Activated CD4-positive, CD25-positive, alpha-beta regulatory T cell treated with anti-CD3 and anti-CD28 coated beads, Interleukin-2, amount 50 U/mL, for 24 hours (primary cell): ENCODE measurements at regions not wholly inside any gene's neighbourhood (a gene's known extent, or its start where the extent isn't known, plus 50 kb on each side); places are given as distances from the start of the nearest gene placed in this dataset.

ENCODE experiments used
- ATAC-seq, 2 donors: fragments of 150-1000 bp; cut with Tn5 transposase; one replicate each; pipeline ENCODE4 v1.10.0; 2021; ENCODE audit warnings: mild to moderate bottlenecking in 1 of 2, moderate library complexity in 1 of 2

DNA sequence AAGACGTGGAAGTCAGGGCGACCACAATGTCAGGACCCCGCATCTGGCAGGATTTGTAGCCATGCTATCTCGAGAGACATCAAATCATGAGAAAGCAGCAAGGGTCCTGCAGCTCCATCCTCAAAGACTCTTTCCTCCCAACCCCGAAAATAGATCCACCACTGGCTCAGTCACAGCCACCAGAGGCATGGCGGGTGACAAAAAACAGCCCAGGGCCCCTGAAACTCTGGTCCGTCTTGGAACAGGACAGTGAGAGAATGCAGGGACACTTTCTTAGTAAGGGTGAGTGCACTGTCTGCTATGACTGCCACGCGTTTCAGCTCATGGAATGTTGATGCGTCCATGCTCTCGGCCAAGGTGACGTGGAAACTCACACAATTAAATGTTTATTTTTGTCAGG, 220.9 kb downstream of the IRX2 start:
- no peak for ATAC-seq

DNA sequence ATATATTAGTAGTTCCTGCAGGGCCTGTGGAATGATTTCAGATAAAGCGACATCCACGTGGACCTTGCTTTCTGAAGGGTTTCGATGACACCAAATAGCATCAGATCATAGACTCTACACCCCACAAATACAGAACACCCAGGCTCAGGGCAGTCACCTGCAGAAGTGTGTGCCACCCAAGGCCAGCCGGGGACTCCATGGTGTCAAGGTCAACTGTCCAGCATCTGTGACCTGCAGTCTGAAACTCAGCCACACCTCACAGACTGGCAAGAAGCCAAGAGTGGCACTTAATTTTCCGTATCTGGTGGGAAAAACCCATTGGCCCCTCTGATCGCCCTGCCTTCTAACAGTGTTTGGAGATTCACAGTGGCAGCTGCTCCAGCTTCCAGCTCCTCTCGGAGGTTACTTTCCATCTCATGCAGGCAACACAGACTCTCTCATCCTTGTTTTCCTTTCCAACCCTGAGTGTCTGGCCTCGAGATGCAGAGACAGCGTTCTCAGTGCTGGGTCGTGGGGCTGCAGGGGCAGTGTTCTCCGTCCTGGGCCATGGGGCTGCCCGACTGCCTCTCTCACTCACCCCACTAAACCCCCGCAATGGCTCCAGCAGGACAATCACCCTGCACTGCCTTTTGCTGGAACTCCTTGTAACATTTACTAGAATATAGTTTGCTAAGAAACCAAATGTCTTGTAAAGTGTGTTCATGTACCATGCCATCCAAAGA, 221.9 kb downstream of the IRX2 start:
- ATAC-seq, result no peak

DNA sequence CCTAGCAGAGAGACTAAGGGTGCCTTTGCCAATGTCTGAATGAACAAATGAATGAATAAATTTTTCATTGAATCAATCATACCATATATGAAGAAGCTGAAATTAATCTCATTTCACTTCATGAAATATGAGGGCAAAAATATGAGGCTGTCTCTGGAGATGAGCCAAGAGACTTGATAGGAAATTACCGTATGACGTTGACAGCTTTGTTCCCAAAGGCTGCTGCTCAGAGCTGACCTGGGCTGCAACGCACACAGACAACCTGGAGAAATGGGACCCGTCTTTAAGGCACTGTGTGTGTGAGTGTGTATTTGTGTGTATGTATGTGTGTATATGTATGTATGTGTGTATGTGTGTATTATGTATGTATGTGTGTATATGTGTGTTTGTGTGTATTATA, 226.1 kb downstream of the IRX2 start:
- no peak for ATAC-seq

DNA sequence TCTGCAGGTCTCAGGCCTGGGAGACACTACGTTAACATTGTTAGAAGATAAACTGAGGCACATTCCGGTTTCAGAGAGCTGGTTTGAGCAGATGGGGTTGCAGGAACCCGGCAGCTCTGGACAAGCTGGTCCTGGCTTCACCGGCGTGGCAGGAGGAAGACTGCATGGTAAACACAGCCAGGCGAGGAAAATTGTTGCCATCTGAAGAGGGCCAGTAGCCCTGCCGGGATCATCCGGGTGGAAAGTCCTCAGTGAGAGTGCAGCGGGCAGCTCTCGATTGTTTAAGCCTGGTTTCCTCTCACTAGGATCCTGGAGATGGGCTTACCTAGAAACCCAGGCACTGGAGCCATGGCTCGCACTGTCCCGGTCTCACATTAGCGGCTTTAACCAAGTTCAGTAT, 226.9 kb downstream of the IRX2 start:
- ATAC-seq, result no peak

DNA sequence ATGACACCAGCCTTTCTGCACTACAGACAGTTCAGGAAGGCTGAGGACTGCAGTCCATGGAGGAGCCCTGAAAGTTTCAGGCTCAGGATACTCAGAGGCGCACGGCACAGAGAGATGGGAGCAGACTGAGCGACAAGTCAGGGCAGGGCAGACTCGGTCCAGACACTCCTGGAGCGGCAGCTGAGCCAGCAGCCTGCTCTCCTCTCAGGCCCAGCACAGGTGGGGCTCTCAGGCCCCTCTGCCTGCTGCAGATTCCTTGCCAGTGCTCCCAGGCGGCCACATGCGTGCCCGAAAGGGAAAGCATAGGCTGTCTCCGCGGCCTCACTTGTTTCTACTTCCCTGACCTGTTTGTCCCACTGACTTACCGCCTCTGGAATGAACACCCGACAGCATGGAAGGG, 228.3 kb downstream of the IRX2 start:
- ATAC-seq, result no peak

DNA sequence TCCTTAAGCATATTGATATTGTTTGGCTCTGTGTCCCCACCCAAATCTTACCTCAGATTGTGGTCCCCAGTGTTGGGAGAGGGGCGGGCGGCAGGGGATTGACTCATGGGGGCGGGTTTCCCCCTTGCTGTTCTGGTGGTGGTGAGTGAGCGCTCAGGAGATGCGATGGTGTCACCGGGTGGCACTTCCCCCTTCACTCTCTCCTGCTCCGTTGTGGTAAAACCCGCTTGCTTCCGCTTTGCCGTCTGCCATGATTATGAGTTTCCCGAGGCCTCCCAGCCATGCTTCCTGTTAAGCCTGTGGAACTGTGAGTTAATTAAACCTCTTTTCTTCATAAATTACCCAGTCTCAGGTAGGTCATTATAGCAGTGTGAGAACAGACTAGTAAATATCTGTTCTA, 229.1 kb downstream of the IRX2 start:
- ATAC-seq, result no peak

DNA sequence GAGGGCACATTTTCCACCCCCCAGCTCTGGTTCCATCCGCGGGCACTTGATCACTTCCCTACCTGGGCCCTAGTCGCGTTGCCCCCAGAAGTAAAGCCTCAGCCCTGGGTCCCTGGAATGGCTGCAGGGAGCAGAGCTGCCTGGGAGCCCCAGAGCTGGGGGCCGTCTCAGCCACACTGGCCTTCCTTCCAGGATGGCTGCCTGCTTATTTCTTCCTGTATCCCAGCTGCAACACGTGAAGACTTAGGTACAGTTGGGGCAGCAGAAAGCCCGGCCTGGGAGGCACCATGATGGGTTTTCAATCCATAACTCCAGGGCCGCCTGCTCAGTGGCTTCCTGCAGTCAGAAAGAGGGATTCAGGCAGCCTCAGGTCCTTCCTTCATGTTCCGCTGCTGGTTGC, 232.3 kb downstream of the IRX2 start:
- no peak for ATAC-seq

DNA sequence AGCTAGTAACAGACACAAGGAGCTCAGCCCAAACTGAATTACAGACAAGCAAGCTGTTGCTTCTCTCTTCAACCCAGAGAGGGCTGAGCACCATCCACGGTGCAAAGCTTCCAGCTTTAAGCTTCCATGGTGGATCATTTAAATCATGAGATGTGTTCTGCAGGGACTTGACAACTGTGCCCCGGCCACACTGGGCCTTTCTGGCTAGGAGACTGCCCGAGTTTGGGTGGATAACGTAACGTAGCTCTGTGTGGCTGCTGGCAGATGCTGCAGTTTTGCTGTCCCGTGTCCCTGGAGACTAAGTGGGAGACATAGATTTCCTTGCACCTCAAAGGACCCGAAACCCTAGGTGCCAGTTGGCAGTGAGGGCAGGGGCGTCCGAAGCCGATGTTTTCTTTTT, 234.0 kb downstream of the IRX2 start:
- ATAC-seq, result no peak

DNA sequence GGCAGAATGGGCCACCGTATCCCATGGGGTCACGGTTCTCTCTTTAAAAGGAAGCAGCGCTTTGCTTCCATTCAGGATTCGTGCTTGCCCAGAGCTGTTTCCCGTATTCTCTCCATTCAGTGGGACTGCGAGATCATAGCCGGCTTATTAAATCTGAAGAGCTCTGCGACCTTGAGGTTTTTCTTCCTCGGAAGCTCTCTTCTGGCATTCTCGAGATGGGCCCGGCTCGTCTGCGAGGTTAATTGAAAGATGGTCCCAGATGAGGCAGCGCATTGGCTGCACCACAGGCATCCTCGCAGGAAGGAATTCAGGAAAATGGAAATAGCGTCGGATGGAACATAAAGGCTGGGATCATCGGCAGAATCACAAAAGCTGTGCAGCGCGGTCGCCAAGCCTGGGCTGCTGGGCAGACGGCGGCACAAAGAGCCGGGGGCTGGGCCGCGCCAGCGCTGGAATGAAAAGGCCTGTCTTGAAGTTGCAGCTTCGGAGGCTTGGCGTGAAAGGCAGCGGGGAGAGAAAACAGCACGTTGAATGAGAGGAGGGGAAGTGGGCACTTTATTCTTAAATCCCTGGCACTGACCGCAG, 236.2 kb downstream of the IRX2 start:
- no peak for ATAC-seq

DNA sequence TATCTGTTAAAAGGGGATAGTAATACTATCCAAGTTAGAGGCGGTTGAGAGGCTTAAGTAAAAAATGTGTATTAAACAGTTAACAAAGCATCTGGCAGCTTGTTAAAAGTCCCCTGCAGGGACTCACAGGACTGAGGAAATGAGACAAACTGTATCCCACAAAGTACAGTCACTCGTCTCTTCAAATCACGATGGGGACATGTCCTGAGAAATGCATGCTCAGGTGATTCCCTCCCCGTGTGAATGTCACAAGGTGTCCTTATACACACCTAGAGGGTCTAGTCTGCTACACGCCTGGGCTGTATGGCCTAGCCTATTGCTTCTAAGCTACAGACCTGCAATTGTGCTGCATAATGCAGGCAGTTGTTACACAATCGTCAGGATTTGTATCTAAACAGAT, 237.0 kb downstream of the IRX2 start:
- no peak for ATAC-seq

DNA sequence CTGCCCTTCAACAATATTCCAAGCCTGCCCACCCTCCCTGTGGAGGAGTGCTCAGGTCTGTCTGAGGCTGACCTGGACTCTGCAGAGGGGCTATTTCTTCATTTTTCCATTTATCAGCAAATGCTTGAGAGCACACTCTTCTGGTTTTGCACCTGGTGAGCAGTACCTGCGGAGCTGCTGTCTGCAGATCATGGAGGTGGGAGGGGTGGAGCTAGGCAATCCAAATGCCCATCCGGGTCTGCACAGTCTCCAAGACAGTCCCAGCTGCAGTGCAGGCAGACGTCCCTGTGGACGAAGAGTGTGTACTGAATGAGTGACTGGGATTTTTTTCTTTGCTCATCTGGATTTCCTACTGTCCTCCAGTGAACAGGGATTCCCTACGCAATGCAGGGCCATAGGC, 239.8 kb downstream of the IRX2 start:
- ATAC-seq, result no peak

DNA sequence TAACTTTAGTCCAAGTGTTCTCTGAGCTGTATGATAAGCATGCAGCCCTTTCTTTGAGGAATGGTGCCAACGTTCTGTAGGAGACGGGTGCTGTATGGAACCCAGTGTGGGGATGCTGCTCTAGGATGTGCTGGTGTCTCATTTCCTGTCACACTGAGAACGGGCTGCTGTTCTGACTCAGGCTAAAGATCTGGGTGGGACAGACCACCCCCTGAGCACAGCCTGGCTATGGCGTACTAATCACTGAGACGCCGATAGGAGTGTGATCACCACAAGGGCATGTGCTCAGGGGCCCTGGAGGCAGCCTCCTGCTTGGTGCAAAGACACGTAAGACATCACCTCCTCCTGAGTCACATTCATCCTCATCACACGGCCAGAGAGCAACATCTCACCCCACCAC, 240.4 kb downstream of the IRX2 start:
- ATAC-seq, result no peak

DNA sequence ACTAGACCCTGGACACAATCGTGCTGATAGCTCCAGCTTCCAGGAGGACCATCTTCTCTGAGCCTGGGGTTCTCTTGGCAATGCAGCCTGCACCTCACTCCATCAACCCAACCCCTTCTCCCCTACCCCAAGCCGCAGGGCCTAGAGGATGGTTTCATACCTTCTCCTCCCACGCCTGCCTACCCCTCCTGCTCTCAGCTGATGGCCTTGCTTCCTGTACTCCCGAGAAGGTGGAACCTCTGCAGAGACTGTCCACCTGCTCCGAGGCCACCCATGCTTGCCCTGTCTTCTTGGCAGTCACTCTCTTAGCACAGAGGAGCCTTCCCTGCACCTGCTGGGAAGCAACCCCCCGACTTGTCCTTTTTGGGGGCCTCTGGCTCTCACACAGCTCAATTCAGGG, 241.9 kb downstream of the IRX2 start:
- no peak for ATAC-seq

DNA sequence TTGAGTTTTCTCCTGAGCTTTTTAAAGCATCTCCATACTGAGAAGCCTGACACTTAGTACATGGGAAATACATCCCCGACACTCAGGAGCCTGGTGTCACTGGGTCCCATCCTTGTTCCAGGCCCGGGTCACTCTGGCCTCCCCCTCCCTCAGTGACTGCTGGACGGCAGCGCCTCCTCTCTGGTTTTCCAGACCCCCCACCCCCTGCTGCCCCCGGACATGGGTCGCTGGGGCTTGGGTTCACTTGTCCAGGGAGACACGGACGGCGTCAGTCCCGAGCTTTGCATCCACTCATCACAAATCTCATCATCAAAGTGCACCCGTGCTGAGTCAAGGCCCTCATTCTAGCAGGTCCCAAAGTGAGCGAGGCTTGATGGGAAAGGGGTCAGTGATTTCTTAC, 243.0 kb downstream of the IRX2 start:
- no peak for ATAC-seq

DNA sequence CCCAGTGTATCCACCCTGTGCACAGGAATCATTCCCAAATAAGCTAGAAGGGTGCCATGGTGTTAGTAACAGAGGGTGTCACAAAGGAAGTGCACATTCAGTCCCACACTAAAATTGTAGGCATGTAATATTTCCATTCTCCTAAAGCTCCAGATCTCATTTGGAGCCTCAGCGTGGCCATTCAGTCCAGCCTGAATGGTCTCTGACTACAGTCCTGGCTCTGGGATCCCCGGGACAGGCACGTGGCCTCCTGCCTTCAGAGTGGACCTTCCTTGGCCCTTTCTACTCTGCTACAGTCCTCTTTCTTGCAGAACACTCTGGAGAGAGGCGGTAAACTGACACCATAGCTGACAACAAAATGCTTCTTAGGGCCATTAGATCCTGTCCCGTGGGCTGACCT, 243.9 kb downstream of the IRX2 start:
- no peak for ATAC-seq

DNA sequence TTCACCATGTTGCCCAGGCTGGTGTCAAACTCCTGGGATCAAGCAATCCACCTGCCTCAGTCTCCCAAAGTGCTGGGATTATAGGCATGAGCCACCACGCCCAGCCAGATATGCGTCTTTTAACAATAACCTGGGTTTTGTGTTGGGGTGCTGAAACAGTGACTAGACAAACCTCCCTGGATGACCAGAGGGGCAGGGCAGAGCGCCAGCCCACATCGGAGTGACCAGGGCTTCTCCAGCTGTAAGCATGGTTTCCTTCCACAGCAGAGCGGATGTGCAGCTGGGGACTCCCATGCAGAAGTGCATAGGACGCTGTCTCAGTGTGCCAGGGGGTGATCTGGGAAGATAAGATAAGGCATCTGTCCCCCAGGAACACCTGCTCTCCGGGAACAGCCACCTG, 244.9 kb downstream of the IRX2 start:
- no peak for ATAC-seq

DNA sequence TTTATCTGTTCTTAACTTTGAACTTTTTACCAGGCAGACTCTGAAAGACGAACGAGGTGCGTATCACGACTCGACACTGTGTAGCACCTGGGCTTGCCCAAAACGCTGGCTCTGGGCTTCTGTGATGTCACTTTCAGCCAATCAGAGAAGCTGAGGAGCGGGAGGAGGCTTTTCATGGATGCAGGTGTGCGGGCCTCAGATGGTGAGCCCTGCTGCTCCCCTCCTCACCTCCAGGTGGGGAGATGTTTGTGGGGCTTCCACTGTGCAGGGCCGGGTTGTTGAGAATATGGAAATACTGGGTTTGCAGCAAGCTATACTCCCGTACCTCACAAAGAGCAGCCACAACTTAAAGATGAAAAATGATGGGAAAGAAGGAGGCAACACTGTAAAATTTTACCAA, 246.3 kb downstream of the IRX2 start:
- ATAC-seq, result no peak

DNA sequence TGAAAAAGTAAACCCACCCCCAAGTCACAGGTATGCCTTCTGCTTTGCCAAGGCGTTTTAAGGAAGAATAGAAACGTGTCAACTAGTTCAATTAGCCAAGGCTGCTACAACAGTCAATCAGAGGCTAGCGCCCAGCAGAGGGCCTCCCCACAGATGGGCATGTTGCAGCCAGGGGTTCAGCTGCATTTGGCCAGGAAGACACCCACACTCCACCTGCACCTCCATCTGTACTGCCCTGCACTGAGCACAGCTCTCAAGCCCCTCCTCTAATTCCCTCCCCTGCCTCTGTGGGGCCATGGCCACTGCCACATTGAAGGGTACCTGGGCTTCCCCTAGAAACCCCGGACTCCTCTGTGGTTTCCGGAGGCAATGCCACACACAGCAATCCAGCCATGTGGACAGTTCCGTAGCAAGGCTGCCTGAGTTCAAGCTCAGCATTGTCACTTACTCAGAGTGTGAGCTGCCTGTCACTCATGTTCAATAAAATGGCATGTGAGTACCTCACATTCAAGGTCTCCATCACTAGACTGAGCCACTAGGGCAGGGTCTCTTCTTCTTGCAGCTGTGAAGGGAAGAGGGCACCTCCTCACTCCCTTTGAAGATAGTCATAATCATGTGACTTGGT, 248.4 kb downstream of the IRX2 start:
- ATAC-seq, result no peak

DNA sequence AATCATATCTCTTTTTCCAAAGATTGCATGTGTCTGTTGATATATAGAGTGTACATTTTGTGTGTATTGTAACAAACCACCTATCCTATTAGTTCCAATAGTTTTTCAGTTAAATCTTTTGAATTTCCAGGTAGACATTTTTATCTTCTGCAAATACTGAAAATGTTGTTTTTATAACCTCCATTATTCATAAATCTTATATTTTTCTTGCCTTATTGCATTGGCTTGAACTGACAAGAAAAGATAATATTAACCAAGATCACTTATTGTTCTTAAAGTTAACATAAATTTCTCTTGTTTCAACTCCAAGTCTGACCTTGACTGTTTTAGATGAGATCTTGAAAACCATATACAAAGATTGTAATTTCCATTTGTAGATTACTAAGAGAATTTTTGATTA, 251.6 kb downstream of the IRX2 start:
- ATAC-seq, result no peak

DNA sequence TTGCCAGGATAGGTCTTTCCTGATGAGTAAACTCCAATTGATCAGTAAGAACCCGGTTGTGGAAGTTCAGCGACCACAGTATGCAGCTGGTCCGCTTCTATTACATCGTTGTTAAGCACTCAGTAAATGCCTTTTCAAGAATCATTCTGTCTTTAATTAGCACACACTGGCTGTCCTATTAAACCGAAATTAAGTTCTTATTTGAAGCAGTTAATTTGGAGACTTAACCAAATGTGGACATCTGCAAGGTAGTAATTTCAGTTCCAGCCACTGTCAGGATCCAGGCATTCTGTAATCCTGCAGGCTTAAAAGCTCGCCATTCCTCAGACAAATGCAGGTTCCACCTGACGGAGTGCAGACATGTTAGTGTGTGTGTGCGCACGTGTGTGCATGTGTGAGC, 254.6 kb downstream of the IRX2 start:
- ATAC-seq, result no peak

DNA sequence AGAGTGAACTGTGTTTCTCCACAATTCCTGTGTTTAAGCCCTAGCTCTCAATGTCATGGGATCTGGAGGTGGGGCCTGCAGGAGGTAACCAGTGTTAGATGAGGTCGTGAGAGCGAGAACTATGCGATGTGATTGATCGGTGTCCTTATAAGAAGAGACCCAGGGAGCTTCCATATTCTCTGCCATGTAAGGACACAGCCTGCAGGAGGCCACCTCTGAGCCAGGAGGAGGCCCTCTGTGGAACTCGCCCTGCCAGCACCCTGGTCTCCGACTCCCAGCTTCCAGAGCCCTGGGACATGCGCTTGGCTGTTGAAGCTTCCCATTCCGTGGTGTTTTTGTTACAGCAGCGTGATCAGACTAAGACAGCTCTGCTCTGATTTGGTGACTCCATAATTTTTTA, 255.4 kb downstream of the IRX2 start:
- ATAC-seq, result no peak

DNA sequence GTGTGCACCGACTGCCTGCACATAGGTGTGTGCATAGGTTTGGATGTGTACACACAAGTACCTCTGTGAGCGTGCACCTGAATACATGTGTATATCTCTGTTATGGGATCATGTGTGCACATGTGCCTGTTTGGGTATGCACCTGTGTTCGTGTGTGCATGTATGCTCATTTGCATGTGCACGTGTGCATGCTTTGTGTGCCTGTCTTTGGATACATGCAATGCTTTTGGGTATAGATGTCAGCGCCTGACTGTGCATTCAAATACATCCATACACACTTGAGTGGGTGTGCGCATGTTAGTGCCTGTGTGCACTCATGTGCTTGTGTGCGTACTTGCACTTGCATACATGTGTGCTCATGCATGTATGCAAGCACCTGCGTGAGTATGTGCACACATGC, 258.1 kb downstream of the IRX2 start:
- ATAC-seq, result no peak

DNA sequence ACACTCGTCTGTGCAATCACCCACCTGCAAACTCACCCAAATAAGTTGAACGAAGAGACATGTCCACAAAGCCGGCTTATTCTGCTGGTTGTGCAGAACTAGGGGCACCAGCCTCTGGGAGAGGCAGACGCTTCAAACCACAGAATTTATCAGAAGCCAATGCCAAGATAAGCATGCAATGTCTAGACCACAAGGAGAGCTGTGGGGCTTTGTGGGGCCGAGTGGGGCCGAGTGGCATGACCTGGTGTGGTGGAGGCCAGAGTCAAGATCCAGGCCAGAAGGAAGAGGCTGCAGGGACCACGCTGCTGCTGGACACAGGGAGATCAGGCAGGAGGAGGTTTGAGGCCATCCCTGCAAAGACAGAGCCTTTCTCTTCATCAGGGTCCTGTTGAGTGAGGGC, 259.0 kb downstream of the IRX2 start:
- no peak for ATAC-seq

DNA sequence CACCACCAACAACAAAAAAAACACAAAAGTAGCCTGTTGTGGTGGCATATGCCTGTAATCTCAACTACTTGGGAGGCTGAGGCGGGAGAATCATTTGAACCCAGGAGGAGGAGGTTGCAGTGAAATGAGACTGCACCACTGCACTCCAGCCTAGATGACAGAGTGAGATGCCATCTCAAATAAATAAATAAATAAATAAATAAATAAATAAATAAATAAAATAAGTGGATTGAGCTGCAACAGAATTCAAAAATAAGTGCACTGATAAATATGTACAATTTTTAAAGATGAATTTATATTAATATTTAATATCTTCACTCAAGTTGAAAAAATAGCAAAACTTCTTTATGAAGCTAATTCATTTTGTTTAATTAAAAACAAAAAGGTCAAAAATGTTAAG, 259.6 kb downstream of the IRX2 start:
- no peak for ATAC-seq

DNA sequence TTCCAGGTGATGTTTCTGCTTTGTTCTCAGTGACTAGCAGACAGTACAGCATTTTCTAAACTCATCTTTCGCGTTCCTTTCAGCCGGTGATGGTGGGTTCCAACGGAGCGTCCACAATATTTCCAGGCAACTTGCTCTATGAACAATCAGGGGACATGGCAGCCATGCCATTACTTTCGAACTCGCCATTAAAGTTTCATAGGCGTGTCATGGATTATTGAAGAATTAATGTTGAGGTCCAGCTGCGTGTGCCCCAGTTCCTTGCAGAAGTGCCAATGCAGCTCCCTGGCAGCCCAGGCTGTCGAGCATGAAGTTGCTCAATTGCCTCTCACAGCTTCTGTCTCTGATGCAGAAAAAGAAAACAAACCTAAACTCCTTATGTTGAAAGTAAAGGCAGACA, 262.2 kb downstream of the IRX2 start:
- no peak for ATAC-seq
